ENCODE measurements at regions not wholly inside any gene's neighbourhood (a gene's known extent, or its start where the extent isn't known, plus 50 kb on each side); places are given as distances from the start of the nearest gene placed in this dataset.

GRCh38 chr6:19525673-19526072 is 311.5 kb upstream of the ID4 start:
- TF ChIP-seq CTCF (IDR thresholded peaks at IDR 0.05), result no peak
- no peaks in the 10 kb centered on the region for H3K4me1 Mint-ChIP-seq (ENCODE audit: low read depth)
- H3K27ac Mint-ChIP-seq (ENCODE audit: unreplicated experiment), result no peak overlapping the region
- H3K36me3 Mint-ChIP-seq (ENCODE audit: low read depth), result no peaks in the 10 kb centered on the region
- no peaks in the 10 kb centered on the region for H3K9me3 Mint-ChIP-seq (ENCODE audit: low read depth)
- no peak overlapping the region for H3K4me3 Mint-ChIP-seq (ENCODE audit: unreplicated experiment)
- DNase-seq (ENCODE audit: low spot score), result no peak
- H3K27me3 Mint-ChIP-seq (ENCODE audit: low read depth), result no peaks in the 10 kb centered on the region

GRCh38 chr6:19530188-19530587 is 307.0 kb upstream of the ID4 start:
- Mint-ChIP-seq H3K4me1 (ENCODE audit: low read depth) (no peaks in the 10 kb centered on the region), H3K27me3 (ENCODE audit: low read depth) (no peaks in the 10 kb centered on the region), H3K36me3 (ENCODE audit: low read depth) (no peaks in the 10 kb centered on the region), H3K4me3 (ENCODE audit: unreplicated experiment) (no peak overlapping the region), H3K27ac (ENCODE audit: unreplicated experiment) (no peak overlapping the region), H3K9me3 (ENCODE audit: low read depth) (no peaks in the 10 kb centered on the region)
- no peak for TF ChIP-seq CTCF (IDR thresholded peaks at IDR 0.05)
- no peak for DNase-seq (ENCODE audit: low spot score)

GRCh38 chr6:19535351-19535750 is 301.8 kb upstream of the ID4 start:
- TF ChIP-seq CTCF (IDR thresholded peaks at IDR 0.05), result no peak
- no peaks in the 10 kb centered on the region for H3K9me3 Mint-ChIP-seq (ENCODE audit: low read depth)
- no peak overlapping the region for H3K27ac Mint-ChIP-seq (ENCODE audit: unreplicated experiment)
- no peaks in the 10 kb centered on the region for H3K4me1 Mint-ChIP-seq (ENCODE audit: low read depth)
- DNase-seq (ENCODE audit: low spot score), result no peak
- no peak overlapping the region for H3K4me3 Mint-ChIP-seq (ENCODE audit: unreplicated experiment)
- H3K36me3 Mint-ChIP-seq (ENCODE audit: low read depth), result no peaks in the 10 kb centered on the region
- H3K27me3 Mint-ChIP-seq (ENCODE audit: low read depth), result no peaks in the 10 kb centered on the region

- no peak for DNase-seq (ENCODE audit: low spot score)
- H3K36me3 Mint-ChIP-seq (ENCODE audit: low read depth), result no peaks in the 10 kb centered on the region
Measured at GRCh38 chr6:19536838-19537237, 300.3 kb upstream of the ID4 start.

GRCh38 chr6:19538096-19538495 is 299.1 kb upstream of the ID4 start:
- no peak for DNase-seq (ENCODE audit: low spot score)
- Mint-ChIP-seq H3K27ac (ENCODE audit: unreplicated experiment) (no peak overlapping the region), H3K9me3 (ENCODE audit: low read depth) (no peaks in the 10 kb centered on the region), H3K4me1 (ENCODE audit: low read depth) (no peaks in the 10 kb centered on the region), H3K27me3 (ENCODE audit: low read depth) (no peaks in the 10 kb centered on the region), H3K36me3 (ENCODE audit: low read depth) (no peaks in the 10 kb centered on the region), H3K4me3 (ENCODE audit: unreplicated experiment) (no peak overlapping the region)
- TF ChIP-seq CTCF (IDR thresholded peaks at IDR 0.05), result no peak

More at GRCh38 chr6:19536838-19537237, 300.3 kb upstream of the ID4 start:
- Mint-ChIP-seq H3K4me3 (ENCODE audit: unreplicated experiment) (no peak overlapping the region), H3K4me1 (ENCODE audit: low read depth) (no peaks in the 10 kb centered on the region), H3K27ac (ENCODE audit: unreplicated experiment) (no peak overlapping the region), H3K9me3 (ENCODE audit: low read depth) (no peaks in the 10 kb centered on the region), H3K27me3 (ENCODE audit: low read depth) (no peaks in the 10 kb centered on the region)
- no peak for TF ChIP-seq CTCF (IDR thresholded peaks at IDR 0.05)
